ENCODE measurements at regions not wholly inside any gene's neighbourhood (a gene's known extent, or its start where the extent isn't known, plus 50 kb on each side); places are given as distances from the start of the nearest gene placed in this dataset.

- no peak overlapping the region for H3K4me2 ChIP-seq (ENCODE audit: low read length)
- no peaks in the 10 kb centered on the region for H3K79me2 ChIP-seq (ENCODE audit: low read length)
- H3K36me3 ChIP-seq (replicated peaks; ENCODE audit: low read depth, low read length) = no peaks in the 10 kb centered on the region
- no peak overlapping the region for H3K4me3 ChIP-seq (ENCODE audit: low read length)
- no peaks in the 10 kb centered on the region for H4K20me1 ChIP-seq (ENCODE audit: insufficient read depth, low read length)
- H3K9ac ChIP-seq (ENCODE audit: low read length) = no peak overlapping the region
- H3K9me3 ChIP-seq (ENCODE audit: insufficient read depth, low read length) = no peaks in the 10 kb centered on the region
- no peak for TF ChIP-seq CTCF (IDR thresholded peaks at IDR 0.05; ENCODE audit: low read depth, low read length)
- TF ChIP-seq EZH2phosphoT487 (IDR thresholded peaks at IDR 0.05; ENCODE audit: low read depth) = no peak
- no peak overlapping the region for H3K27ac ChIP-seq (ENCODE audit: low read length)
- H2AFZ ChIP-seq (ENCODE audit: low read depth, low read length) = no peak overlapping the region
- no peaks in the 10 kb centered on the region for H3K27me3 ChIP-seq (ENCODE audit: low read depth, low read length)
- H3K4me1 ChIP-seq (ENCODE audit: low read length) = no peaks in the 10 kb centered on the region
Observed at GRCh38 chr20:11521476-11522365, 396.0 kb upstream of the BTBD3 start.

GRCh38 chr20:11522366-11522741 is 395.3 kb upstream of the BTBD3 start:
- Histone ChIP-seq H3K4me3 (ENCODE audit: low read length) (no peak overlapping the region), H3K27me3 (ENCODE audit: low read depth, low read length) (no peaks in the 10 kb centered on the region), H3K27ac (ENCODE audit: low read length) (no peak overlapping the region), H3K9me3 (ENCODE audit: insufficient read depth, low read length) (no peaks in the 10 kb centered on the region), H3K36me3 (replicated peaks; ENCODE audit: low read depth, low read length) (no peaks in the 10 kb centered on the region), H2AFZ (ENCODE audit: low read depth, low read length) (no peak overlapping the region), H3K9ac (ENCODE audit: low read length) (no peak overlapping the region), H3K4me2 (ENCODE audit: low read length) (no peak overlapping the region), H3K4me1 (ENCODE audit: low read length) (no peaks in the 10 kb centered on the region), H3K79me2 (ENCODE audit: low read length) (no peaks in the 10 kb centered on the region), H4K20me1 (ENCODE audit: insufficient read depth, low read length) (no peaks in the 10 kb centered on the region)
- TF ChIP-seq CTCF (IDR thresholded peaks at IDR 0.05; ENCODE audit: low read depth, low read length) (no peak), EZH2phosphoT487 (IDR thresholded peaks at IDR 0.05; ENCODE audit: low read depth) (no peak)

- Histone ChIP-seq H3K4me3 (ENCODE audit: low read length) (no peak overlapping the region), H3K9me3 (ENCODE audit: insufficient read depth, low read length) (no peaks in the 10 kb centered on the region), H3K9ac (ENCODE audit: low read length) (no peak overlapping the region), H4K20me1 (ENCODE audit: insufficient read depth, low read length) (no peaks in the 10 kb centered on the region), H3K27ac (ENCODE audit: low read length) (no peak overlapping the region), H3K4me1 (ENCODE audit: low read length) (no peaks in the 10 kb centered on the region), H3K4me2 (ENCODE audit: low read length) (no peak overlapping the region), H3K27me3 (ENCODE audit: low read depth, low read length) (no peaks in the 10 kb centered on the region), H3K79me2 (ENCODE audit: low read length) (no peaks in the 10 kb centered on the region), H3K36me3 (replicated peaks; ENCODE audit: low read depth, low read length) (no peaks in the 10 kb centered on the region), H2AFZ (ENCODE audit: low read depth, low read length) (no peak overlapping the region)
- TF ChIP-seq CTCF (IDR thresholded peaks at IDR 0.05; ENCODE audit: low read depth, low read length) (no peak), EZH2phosphoT487 (IDR thresholded peaks at IDR 0.05; ENCODE audit: low read depth) (no peak)
Observed at GRCh38 chr20:11529047-11529446, 388.6 kb upstream of the BTBD3 start.

GRCh38 chr20:11537032-11537431 is 380.7 kb upstream of the BTBD3 start:
- no peak overlapping the region for H3K27ac ChIP-seq (ENCODE audit: low read length)
- no peak overlapping the region for H3K4me2 ChIP-seq (ENCODE audit: low read length)
- H3K79me2 ChIP-seq (ENCODE audit: low read length) = no peaks in the 10 kb centered on the region
- no peaks in the 10 kb centered on the region for H3K9me3 ChIP-seq (ENCODE audit: insufficient read depth, low read length)
- no peaks in the 10 kb centered on the region for H4K20me1 ChIP-seq (ENCODE audit: insufficient read depth, low read length)
- H3K4me3 ChIP-seq (ENCODE audit: low read length) = no peak overlapping the region
- peaks cover 15% of the 10 kb centered on the region; the same call in 1 of the 2 replicates for H3K27me3 ChIP-seq (ENCODE audit: low read depth, low read length)
- H3K4me1 ChIP-seq (ENCODE audit: low read length) = peaks cover 5% of the 10 kb centered on the region; the same call in 1 of the 2 replicates
- TF ChIP-seq CTCF (IDR thresholded peaks at IDR 0.05; ENCODE audit: low read depth, low read length) (no peak), EZH2phosphoT487 (IDR thresholded peaks at IDR 0.05; ENCODE audit: low read depth) (no peak)
- no peak overlapping the region for H2AFZ ChIP-seq (ENCODE audit: low read depth, low read length)
- H3K36me3 ChIP-seq (replicated peaks; ENCODE audit: low read depth, low read length) = no peaks in the 10 kb centered on the region
- H3K9ac ChIP-seq (ENCODE audit: low read length) = no peak overlapping the region

Data from OCI-LY3 (cell line).